OCI-LY3 (cell line): ENCODE measurements at regions not wholly inside any gene's neighbourhood (a gene's known extent, or its start where the extent isn't known, plus 50 kb on each side); places are given as distances from the start of the nearest gene placed in this dataset.
"Not testable (repeated sequence)": the region's sequence is repeated elsewhere in the genome, so short reads cannot be mapped to it uniquely, and the experiment has no call there.

Source experiments
- H2AFZ ChIP-seq: fragments of 200-600, 300-600 bp; shearing (Covaris generic); 2 replicates; pipeline ENCODE4 v1.6.0; 2014; ENCODE audit warnings: antibody characterized with exemption, low read depth, low read length
- H3K27ac ChIP-seq: fragments of 200-600, 300-600 bp; sonication (generic); 2 replicates; pipeline ENCODE4 v1.5.1; 2014; ENCODE audit warnings: mild to moderate bottlenecking, low read length, moderate library complexity, mixed read lengths
- H3K27me3 ChIP-seq: fragments of 200-600, 300-600 bp; sonication (generic); 2 replicates; pipeline ENCODE4 v1.6.1; 2014; ENCODE audit warnings: low read depth, low read length, mixed read lengths
- H3K36me3 ChIP-seq: fragments of 200-600, 300-600 bp; sonication (generic); replicated peaks from 2 replicates; pipeline ENCODE3; 2014; ENCODE audit warnings: low read depth, low read length, mixed read lengths
- H3K4me1 ChIP-seq: fragments of 300-600, 200-600 bp; sonication (generic); 2 replicates; pipeline ENCODE4 v1.6.1; 2014; ENCODE audit warnings: low read length, mixed read lengths
- H3K4me2 ChIP-seq: fragments of 200-600, 300-600 bp; sonication (generic); 2 replicates; pipeline ENCODE4 v1.6.1; 2014; ENCODE audit warnings: low read length, mixed read lengths
- H3K4me3 ChIP-seq: fragments of 300-600, 200-600 bp; sonication (generic); 2 replicates; pipeline ENCODE4 v1.5.1; 2014; ENCODE audit warnings: antibody characterized with exemption, mild to moderate bottlenecking, low read length, moderate library complexity
- H3K79me2 ChIP-seq: fragments of 300-600, 200-600 bp; shearing (Covaris generic); 2 replicates; pipeline ENCODE4 v1.6.1; 2014; ENCODE audit warnings: mild to moderate bottlenecking, low read length, mixed read lengths
- H3K9ac ChIP-seq: fragments of 300-600, 200-600 bp; shearing (Covaris generic); 2 replicates; pipeline ENCODE4 v1.6.0; 2014; ENCODE audit warnings: mild to moderate bottlenecking, low read length, moderate library complexity
- H3K9me3 ChIP-seq: fragments of 200-600, 300-600 bp; shearing (Covaris generic); 2 replicates; pipeline ENCODE4 v1.6.1; 2014; ENCODE audit warnings: low read length, mixed read lengths; ENCODE audit not compliant: insufficient read depth
- H4K20me1 ChIP-seq: fragments of 200-600, 300-600 bp; sonication (generic); 2 replicates; pipeline ENCODE4 v1.6.1; 2016; ENCODE audit warnings: low read length, mixed read lengths; ENCODE audit not compliant: insufficient read depth
- CTCF ChIP-seq: fragments of 200-600, 300-600 bp; sonication (generic); IDR thresholded peaks from 2 replicates; pipeline ENCODE4 v1.5.1; 2014; ENCODE audit warnings: antibody characterized with exemption, low read length, low read depth
- EZH2phosphoT487 ChIP-seq: fragments of 200-600 bp; shearing (Covaris generic); IDR thresholded peaks from 2 replicates; pipeline ENCODE4 v1.6.1; 2018; ENCODE audit warnings: antibody characterized with exemption, mixed run types, low read depth

DNA sequence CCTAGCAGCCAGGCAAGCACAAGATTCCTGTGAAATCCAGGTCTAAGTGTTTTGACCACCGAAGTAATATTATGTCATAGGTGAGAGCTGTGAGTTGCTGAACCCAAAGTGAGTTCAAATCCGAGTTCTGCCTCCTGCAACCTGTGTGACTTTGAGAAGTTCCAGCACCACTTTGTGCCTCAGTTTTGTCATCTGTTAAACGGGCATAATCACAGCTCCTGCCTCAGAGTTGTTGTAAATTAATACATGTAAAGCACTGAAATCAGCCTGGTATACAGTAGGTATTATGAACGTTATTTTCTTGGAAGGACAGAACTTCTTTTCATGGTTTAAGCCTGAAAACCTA lies 152.5 kb upstream of the ALDH3B2 start:
- H3K4me2 ChIP-seq, H3K36me3 ChIP-seq, H3K9ac ChIP-seq, H3K4me1 ChIP-seq, H3K79me2 ChIP-seq, H2AFZ ChIP-seq, H3K9me3 ChIP-seq, H4K20me1 ChIP-seq, H3K4me3 ChIP-seq, H3K27ac ChIP-seq: not testable (repeated sequence)
- H3K27me3 ChIP-seq = peaks cover 14% of the 10 kb centered on the region; the same call in 1 of the 2 replicates

GRCh38 chr11:67826028-67826950 lies 151.9 kb upstream of the ALDH3B2 start:
- H3K36me3 ChIP-seq, H3K9me3 ChIP-seq, H3K27ac ChIP-seq, H3K4me2 ChIP-seq, H2AFZ ChIP-seq, H4K20me1 ChIP-seq, H3K79me2 ChIP-seq, H3K4me3 ChIP-seq, H3K4me1 ChIP-seq, H3K9ac ChIP-seq: not testable (repeated sequence)
- H3K27me3 ChIP-seq = peaks cover 14% of the 10 kb centered on the region; the same call in 1 of the 2 replicates

DNA sequence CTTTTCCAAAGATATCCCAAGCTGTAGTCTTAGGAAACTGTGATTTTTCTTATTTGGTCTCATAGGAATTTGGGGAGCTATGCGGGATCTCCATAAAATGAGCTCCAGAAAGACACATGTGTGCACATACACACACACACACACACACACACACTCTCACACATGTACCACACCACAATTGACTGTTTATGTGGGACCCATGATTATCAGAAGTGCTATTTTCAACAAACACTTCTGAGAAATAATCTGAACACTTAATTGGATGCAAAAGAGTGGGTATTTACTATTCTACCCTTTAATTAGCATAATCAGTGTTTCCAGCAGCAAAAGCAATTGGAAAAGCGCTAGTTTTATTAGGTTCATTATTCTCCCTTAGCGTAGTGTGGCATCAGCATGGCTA lies 150.4 kb upstream of the ALDH3B2 start:
- H3K4me3 ChIP-seq, H3K27ac ChIP-seq, H3K4me1 ChIP-seq, H2AFZ ChIP-seq, H3K9ac ChIP-seq, H4K20me1 ChIP-seq, H3K79me2 ChIP-seq, H3K36me3 ChIP-seq, H3K4me2 ChIP-seq, H3K9me3 ChIP-seq: not testable (repeated sequence)
- peaks cover 18% of the 10 kb centered on the region; the same call in 1 of the 2 replicates for H3K27me3 ChIP-seq

DNA sequence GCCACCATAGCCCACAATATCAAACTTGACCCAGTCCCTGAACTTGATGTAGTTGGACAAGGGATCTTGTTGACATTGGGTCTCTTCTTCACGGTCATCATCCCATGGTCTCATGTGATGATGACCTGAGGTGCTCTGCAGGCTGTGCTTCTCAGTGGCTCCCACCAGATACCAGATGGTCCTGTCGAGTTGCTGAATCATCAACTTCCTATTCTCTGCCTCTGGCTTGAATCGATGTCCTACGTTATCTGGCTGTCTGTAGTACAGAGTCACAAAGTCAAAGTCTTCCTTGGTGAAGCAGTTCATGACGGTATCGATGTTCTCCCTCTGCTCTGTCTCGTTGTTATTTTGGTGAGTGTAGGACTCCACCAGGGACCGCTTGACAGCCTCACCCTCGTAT lies 145.7 kb upstream of the ALDH3B2 start:
- Histone ChIP-seq H3K4me3 (no peak overlapping the region), H3K27ac (no peak overlapping the region), H3K36me3 (no peaks in the 10 kb centered on the region), H3K4me2 (no peak overlapping the region), H3K9me3 (no peaks in the 10 kb centered on the region), H2AFZ (no peak overlapping the region), H3K27me3 (0 out of 2 replicates have a peak, but pooled peaks cover 11% of the 10 kb centered on the region), H3K4me1 (no peaks in the 10 kb centered on the region), H3K9ac (no peak overlapping the region), H4K20me1 (no peaks in the 10 kb centered on the region), H3K79me2 (no peaks in the 10 kb centered on the region)
- TF ChIP-seq CTCF (no peak), EZH2phosphoT487 (no peak)

- H2AFZ ChIP-seq, H3K36me3 ChIP-seq, H3K27ac ChIP-seq, H3K9ac ChIP-seq, H3K27me3 ChIP-seq, H3K4me1 ChIP-seq, H3K9me3 ChIP-seq, H3K79me2 ChIP-seq, H4K20me1 ChIP-seq, H3K4me3 ChIP-seq, H3K4me2 ChIP-seq: not testable (repeated sequence)
Observed at GRCh38 chr11:67817558-67817957, 143.1 kb upstream of the ALDH3B2 start.

GRCh38 chr11:67809301-67809700 lies 134.9 kb upstream of the ALDH3B2 start:
- H3K4me3 ChIP-seq, H3K27ac ChIP-seq: not testable (repeated sequence)

DNA sequence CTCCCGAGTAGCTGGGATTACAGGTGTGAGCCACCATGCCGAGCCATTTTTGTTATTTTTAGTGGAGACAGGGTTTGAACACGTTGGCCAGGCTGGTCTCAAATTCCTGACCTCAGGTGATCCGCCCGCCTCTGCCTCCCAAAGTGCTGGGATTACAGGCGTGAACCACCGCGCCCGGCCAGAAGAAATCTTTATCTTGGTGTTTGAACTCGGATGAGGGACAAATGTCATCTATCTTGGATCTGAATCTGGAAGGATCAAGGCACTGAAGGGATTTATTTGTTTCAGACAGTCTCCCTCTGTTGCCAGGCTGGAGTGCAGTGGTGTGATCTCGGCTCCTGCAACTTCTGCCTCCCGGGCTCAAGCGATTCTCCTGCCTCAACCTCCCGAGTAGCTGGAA lies 133.5 kb upstream of the ALDH3B2 start:
- not testable (repeated sequence) for H4K20me1 ChIP-seq, H2AFZ ChIP-seq, H3K4me3 ChIP-seq, H3K4me2 ChIP-seq, H3K27ac ChIP-seq, H3K79me2 ChIP-seq, H3K36me3 ChIP-seq, H3K9ac ChIP-seq, H3K9me3 ChIP-seq
- Histone ChIP-seq H3K4me1 (peaks cover 17% of the 10 kb centered on the region), H3K27me3 (peaks cover 11% of the 10 kb centered on the region; the same call in 1 of the 2 replicates)

More at GRCh38 chr11:67809301-67809700, 134.9 kb upstream of the ALDH3B2 start:
- not testable (repeated sequence) for H3K9ac ChIP-seq, H3K4me2 ChIP-seq, H3K9me3 ChIP-seq, H4K20me1 ChIP-seq, H2AFZ ChIP-seq, H3K36me3 ChIP-seq, H3K79me2 ChIP-seq, H3K4me1 ChIP-seq
- peaks cover 11% of the 10 kb centered on the region; the same call in 1 of the 2 replicates for H3K27me3 ChIP-seq

GRCh38 chr11:67806728-67807235 lies 132.4 kb upstream of the ALDH3B2 start:
- not testable (repeated sequence) for H3K79me2 ChIP-seq, H3K27me3 ChIP-seq, H4K20me1 ChIP-seq, H3K9me3 ChIP-seq, H3K27ac ChIP-seq, H3K36me3 ChIP-seq, H2AFZ ChIP-seq
- H3K9ac ChIP-seq = 0 out of 2 replicates have a peak overlapping the region, but pooled peaks have one; percentile 64
- H3K4me2 ChIP-seq = peak overlapping the region; percentile 93
- H3K4me3 ChIP-seq = peak overlapping the region; percentile 94
- peaks cover 18% of the 10 kb centered on the region for H3K4me1 ChIP-seq
